ENCODE measurements at regions not wholly inside any gene's neighbourhood (a gene's known extent, or its start where the extent isn't known, plus 50 kb on each side); places are given as distances from the start of the nearest gene placed in this dataset.
"Not testable (repeated sequence)": the region's sequence is repeated elsewhere in the genome, so short reads cannot be mapped to it uniquely, and the experiment has no call there.

- DNase-seq (ENCODE audit: low spot score) = no peak
Observed at GRCh38 chr16:59527206-59527997, 793.3 kb upstream of the GOT2 start.

- no peak for DNase-seq (ENCODE audit: low spot score)
Observed at GRCh38 chr16:59522826-59523225, 788.7 kb upstream of the GOT2 start.

- not testable (repeated sequence) for DNase-seq (ENCODE audit: low spot score)
Observed at GRCh38 chr16:59518721-59519120, 784.6 kb upstream of the GOT2 start.

- DNase-seq (ENCODE audit: low spot score) = no peak
Observed at GRCh38 chr16:59514651-59515050, 780.5 kb upstream of the GOT2 start.

- no peak for DNase-seq (ENCODE audit: low spot score)
Observed at GRCh38 chr16:59510008-59510424, 775.9 kb upstream of the GOT2 start.

GRCh38 chr16:59500601-59501000, 766.5 kb upstream of the GOT2 start:
- DNase-seq (ENCODE audit: low spot score) = no peak

GRCh38 chr16:59487067-59487466, 753.0 kb upstream of the GOT2 start:
- no peak for DNase-seq (ENCODE audit: low spot score)

GRCh38 chr16:59484833-59485516, 750.9 kb upstream of the GOT2 start:
- no peak for DNase-seq (ENCODE audit: low spot score)

- DNase-seq (ENCODE audit: low spot score) = no peak
Observed at GRCh38 chr16:59478838-59479237, 744.7 kb upstream of the GOT2 start.

GRCh38 chr16:59470556-59470955, 736.4 kb upstream of the GOT2 start:
- DNase-seq (ENCODE audit: low spot score) = no peak

- no peak for DNase-seq (ENCODE audit: low spot score)
Observed at GRCh38 chr16:59469266-59469665, 735.1 kb upstream of the GOT2 start.

- DNase-seq (ENCODE audit: low spot score) = no peak
Observed at GRCh38 chr16:59463776-59464175, 729.7 kb upstream of the GOT2 start.

GRCh38 chr16:59459806-59460205, 725.7 kb upstream of the GOT2 start:
- no peak for DNase-seq (ENCODE audit: low spot score)

- DNase-seq (ENCODE audit: low spot score) = no peak
Observed at GRCh38 chr16:59455497-59455896, 721.4 kb upstream of the GOT2 start.

- not testable (repeated sequence) for DNase-seq (ENCODE audit: low spot score)
Observed at GRCh38 chr16:59450513-59450912, 716.4 kb upstream of the GOT2 start.

- DNase-seq (ENCODE audit: low spot score) = no peak
Observed at GRCh38 chr16:59440502-59440901, 706.4 kb upstream of the GOT2 start.

GRCh38 chr16:59432896-59433295, 698.8 kb upstream of the GOT2 start:
- DNase-seq (ENCODE audit: low spot score) = no peak

GRCh38 chr16:59432276-59432675, 698.2 kb upstream of the GOT2 start:
- no peak for DNase-seq (ENCODE audit: low spot score)

GRCh38 chr16:59424714-59425273, 690.7 kb upstream of the GOT2 start:
- no peak for DNase-seq (ENCODE audit: low spot score)

GRCh38 chr16:59411961-59412841, 678.1 kb upstream of the GOT2 start:
- DNase-seq (ENCODE audit: low spot score) = no peak

GRCh38 chr16:59410451-59410850, 676.3 kb upstream of the GOT2 start:
- DNase-seq (ENCODE audit: low spot score) = no peak

- DNase-seq (ENCODE audit: low spot score) = no peak
Observed at GRCh38 chr16:59405802-59406201, 671.7 kb upstream of the GOT2 start.
